ENCODE measurements at regions not wholly inside any gene's neighbourhood (a gene's known extent, or its start where the extent isn't known, plus 50 kb on each side); places are given as distances from the start of the nearest gene placed in this dataset.

DNA sequence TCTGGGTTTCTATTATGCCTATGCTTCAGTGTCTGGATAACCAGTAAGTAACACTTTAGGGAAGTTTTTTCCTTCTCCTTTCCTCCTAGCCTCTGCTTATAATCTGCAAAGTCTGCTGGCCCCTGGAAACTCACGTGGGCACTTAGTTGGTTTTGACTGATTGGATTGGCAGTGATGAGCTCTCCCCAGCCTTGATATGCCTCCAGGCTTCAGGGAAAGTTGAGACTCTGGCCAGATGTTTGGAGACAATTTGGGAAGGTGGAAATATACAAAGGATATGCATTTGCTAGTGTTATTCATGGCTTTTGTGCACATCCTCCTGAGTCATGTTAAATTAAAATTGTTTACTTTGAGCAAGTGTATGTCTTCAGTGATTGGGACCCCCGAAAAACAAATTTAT, 160.2 kb upstream of the IL12B start (continued):
- TF ChIP-seq NFIC (IDR thresholded peaks at IDR 0.05; ENCODE audit: low read depth, low read length) (no peak), BACH1 (IDR thresholded peaks at IDR 0.05; ENCODE audit: borderline replicate concordance) (no peak)

DNA sequence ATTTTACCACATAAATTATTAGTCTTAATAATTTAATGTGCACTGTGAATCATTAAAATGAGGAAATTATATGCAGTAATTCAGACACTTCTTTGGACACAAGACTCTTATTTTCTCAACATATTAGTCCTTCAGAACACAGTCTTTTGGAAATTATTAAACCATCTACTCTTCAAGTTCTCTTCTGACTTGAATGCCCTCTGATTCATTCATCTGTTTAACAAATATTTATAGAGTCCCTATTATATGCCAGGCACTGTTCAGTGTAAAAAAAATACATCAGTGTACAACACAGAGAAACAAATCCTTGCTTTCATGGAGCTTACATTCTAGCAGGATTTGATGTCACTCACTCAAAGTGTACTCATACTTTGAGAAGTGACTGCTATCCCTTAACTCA, 163.4 kb upstream of the IL12B start:
- RAD21 ChIA-PET (ENCODE audit: unreplicated experiment), result no interaction called here
- ATAC-seq, result no peak
- BruUV-seq (replicated peaks), result no TSS peak
- FAIRE-seq, result no peak
- Histone ChIP-seq H3K4me3 (no peak overlapping the region), H3K9ac (ENCODE audit: control insufficient read depth, insufficient read depth, low read length) (no peak overlapping the region), H3K36me3 (ENCODE audit: control insufficient read depth in 2 of 2, insufficient read depth in 2 of 2, low read length in 1 of 2) (no peaks in the 10 kb centered on the region; a peak in 1 of 4 replicates), H3K4me1 (ENCODE audit: control insufficient read depth, insufficient read depth, low read length) (no peaks in the 10 kb centered on the region), H2AFZ (ENCODE audit: control insufficient read depth, low read depth, low read length) (no peak overlapping the region), H4K20me1 (ENCODE audit: control insufficient read depth, insufficient read depth) (no peaks in the 10 kb centered on the region), H3K4me2 (ENCODE audit: control insufficient read depth, insufficient read depth) (no peak overlapping the region), H3K27ac (ENCODE audit: control insufficient read depth, insufficient read depth) (no peak overlapping the region), H3K79me2 (ENCODE audit: control insufficient read depth, insufficient read depth, low read length) (no peaks in the 10 kb centered on the region), H3K27me3 (replicated peaks in 1 of 2; ENCODE audit: control insufficient read depth in 2 of 2, insufficient read depth in 2 of 2, low read length in 1 of 2) (no peaks in the 10 kb centered on the region), H3K9me3 (replicated peaks; ENCODE audit: control insufficient read depth, insufficient read depth, low read length) (no peaks in the 10 kb centered on the region; the same call in 2 of the 3 replicates)
- POLR2A ChIA-PET, result no interaction called here
- intact Hi-C loops (cut with micrococcal nuclease; ENCODE audit: unreplicated experiment) (no loop called here), in situ Hi-C loops (cut with MboI) (no loop called here)
- TF ChIP-seq, protein P1, sequence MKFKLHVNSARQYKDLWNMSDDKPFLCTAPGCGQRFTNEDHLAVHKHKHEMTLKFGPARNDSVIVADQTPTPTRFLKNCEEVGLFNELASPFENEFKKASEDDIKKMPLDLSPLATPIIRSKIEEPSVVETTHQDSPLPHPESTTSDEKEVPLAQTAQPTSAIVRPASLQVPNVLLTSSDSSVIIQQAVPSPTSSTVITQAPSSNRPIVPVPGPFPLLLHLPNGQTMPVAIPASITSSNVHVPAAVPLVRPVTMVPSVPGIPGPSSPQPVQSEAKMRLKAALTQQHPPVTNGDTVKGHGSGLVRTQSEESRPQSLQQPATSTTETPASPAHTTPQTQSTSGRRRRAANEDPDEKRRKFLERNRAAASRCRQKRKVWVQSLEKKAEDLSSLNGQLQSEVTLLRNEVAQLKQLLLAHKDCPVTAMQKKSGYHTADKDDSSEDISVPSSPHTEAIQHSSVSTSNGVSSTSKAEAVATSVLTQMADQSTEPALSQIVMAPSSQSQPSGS (IDR thresholded peaks at IDR 0.05; ENCODE audit: low read length), result no peak
- no peak for TF ChIP-seq EED (IDR thresholded peaks at IDR 0.05; ENCODE audit: low read depth)
- no peak for DNase-seq (ENCODE audit: low read depth, low spot score)
- CTCF ChIA-PET, result no interaction called here
- SMC1A ChIA-PET (ENCODE audit: uncharacterized antibody, unreplicated experiment), result no interaction called here

DNA sequence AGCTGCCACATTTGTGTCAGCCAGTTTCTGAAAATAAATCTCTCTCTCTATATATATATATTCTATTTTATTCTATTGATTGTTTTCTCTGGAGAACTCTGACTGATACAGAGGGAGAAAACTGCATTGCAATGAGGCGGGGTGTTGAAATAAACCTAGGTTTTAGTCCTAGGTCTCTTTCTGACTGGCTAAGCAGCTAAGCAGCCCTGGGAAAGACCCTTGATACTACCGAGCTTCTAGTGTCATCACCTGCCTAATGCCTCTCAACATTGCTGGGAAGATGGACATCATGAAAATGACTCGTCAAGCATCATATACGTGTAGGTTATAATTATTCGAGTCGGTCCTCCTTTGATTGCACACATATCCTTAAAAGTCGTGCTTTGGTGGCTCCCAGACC, 166.5 kb upstream of the IL12B start:
- Histone ChIP-seq H3K4me3 (no peak overlapping the region), H3K27ac (ENCODE audit: control insufficient read depth, insufficient read depth) (no peak overlapping the region), H3K4me1 (ENCODE audit: control insufficient read depth, insufficient read depth, low read length) (no peaks in the 10 kb centered on the region), H4K20me1 (ENCODE audit: control insufficient read depth, insufficient read depth) (no peaks in the 10 kb centered on the region), H2AFZ (ENCODE audit: control insufficient read depth, low read depth, low read length) (no peak overlapping the region), H3K79me2 (ENCODE audit: control insufficient read depth, insufficient read depth, low read length) (no peaks in the 10 kb centered on the region), H3K27me3 (replicated peaks in 1 of 2; ENCODE audit: control insufficient read depth in 2 of 2, insufficient read depth in 2 of 2, low read length in 1 of 2) (no peaks in the 10 kb centered on the region), H3K9me3 (replicated peaks; ENCODE audit: control insufficient read depth, insufficient read depth, low read length) (no peaks in the 10 kb centered on the region; the same call in 2 of the 3 replicates), H3K36me3 (ENCODE audit: control insufficient read depth in 2 of 2, insufficient read depth in 2 of 2, low read length in 1 of 2) (no peaks in the 10 kb centered on the region), H3K9ac (ENCODE audit: control insufficient read depth, insufficient read depth, low read length) (no peak overlapping the region), H3K4me2 (ENCODE audit: control insufficient read depth, insufficient read depth) (no peak overlapping the region)
- in situ Hi-C loops (cut with MboI) (no loop called here), intact Hi-C loops (cut with micrococcal nuclease; ENCODE audit: unreplicated experiment) (no loop called here)
- no peak for FAIRE-seq
- BruUV-seq (replicated peaks), result no TSS peak
- no peak for ATAC-seq
- ChIA-PET SMC1A (ENCODE audit: uncharacterized antibody, unreplicated experiment) (interaction anchor here (0.8 kb wide), 1 partner anchor 419 kb away, joined by 3 read pairs; no protein-coding TSS in a partner anchor), RAD21 (ENCODE audit: unreplicated experiment) (no interaction called here), POLR2A (no interaction called here), CTCF (no interaction called here)
- 34% methylated on average over 7 of the region's 7 CpGs for WGBS (ENCODE audit: insufficient coverage, insufficient replicate concordance, low lambda C conversion rate, missing lambda C conversion rate)
- no peak for DNase-seq (ENCODE audit: low read depth, low spot score)
- TF ChIP-seq MTA2 (IDR thresholded peaks at IDR 0.05; ENCODE audit: low read depth) (no peak), ESRRA (IDR thresholded peaks at IDR 0.05; ENCODE audit: low read length) (no peak), SUZ12 (IDR thresholded peaks at IDR 0.05; ENCODE audit: unreplicated experiment) (no peak), KDM1A (IDR thresholded peaks at IDR 0.05; ENCODE audit: borderline replicate concordance) (no peak), RBBP5 (conservative IDR thresholded peaks at IDR 0.05) (no peak), HDAC6 (IDR thresholded peaks at IDR 0.05; ENCODE audit: unreplicated experiment) (no peak), MEF2B (IDR thresholded peaks at IDR 0.05; ENCODE audit: partially characterized antibody, poor library complexity, severe bottlenecking) (no peak), SP1 (IDR thresholded peaks at IDR 0.05; ENCODE audit: low read depth, low read length) (no peak), BCL11A (IDR thresholded peaks at IDR 0.05; ENCODE audit: low read depth, low read length) (no peak)
- TF ChIP-seq, protein P2, sequence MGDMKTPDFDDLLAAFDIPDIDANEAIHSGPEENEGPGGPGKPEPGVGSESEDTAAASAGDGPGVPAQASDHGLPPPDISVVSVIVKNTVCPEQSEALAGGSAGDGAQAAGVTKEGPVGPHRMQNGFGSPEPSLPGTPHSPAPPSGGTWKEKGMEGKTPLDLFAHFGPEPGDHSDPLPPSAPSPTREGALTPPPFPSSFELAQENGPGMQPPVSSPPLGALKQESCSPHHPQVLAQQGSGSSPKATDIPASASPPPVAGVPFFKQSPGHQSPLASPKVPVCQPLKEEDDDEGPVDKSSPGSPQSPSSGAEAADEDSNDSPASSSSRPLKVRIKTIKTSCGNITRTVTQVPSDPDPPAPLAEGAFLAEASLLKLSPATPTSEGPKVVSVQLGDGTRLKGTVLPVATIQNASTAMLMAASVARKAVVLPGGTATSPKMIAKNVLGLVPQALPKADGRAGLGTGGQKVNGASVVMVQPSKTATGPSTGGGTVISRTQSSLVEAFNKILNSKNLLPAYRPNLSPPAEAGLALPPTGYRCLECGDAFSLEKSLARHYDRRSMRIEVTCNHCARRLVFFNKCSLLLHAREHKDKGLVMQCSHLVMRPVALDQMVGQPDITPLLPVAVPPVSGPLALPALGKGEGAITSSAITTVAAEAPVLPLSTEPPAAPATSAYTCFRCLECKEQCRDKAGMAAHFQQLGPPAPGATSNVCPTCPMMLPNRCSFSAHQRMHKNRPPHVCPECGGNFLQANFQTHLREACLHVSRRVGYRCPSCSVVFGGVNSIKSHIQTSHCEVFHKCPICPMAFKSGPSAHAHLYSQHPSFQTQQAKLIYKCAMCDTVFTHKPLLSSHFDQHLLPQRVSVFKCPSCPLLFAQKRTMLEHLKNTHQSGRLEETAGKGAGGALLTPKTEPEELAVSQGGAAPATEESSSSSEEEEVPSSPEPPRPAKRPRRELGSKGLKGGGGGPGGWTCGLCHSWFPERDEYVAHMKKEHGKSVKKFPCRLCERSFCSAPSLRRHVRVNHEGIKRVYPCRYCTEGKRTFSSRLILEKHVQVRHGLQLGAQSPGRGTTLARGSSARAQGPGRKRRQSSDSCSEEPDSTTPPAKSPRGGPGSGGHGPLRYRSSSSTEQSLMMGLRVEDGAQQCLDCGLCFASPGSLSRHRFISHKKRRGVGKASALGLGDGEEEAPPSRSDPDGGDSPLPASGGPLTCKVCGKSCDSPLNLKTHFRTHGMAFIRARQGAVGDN (IDR thresholded peaks at IDR 0.05), result no peak

All from GM12878 (cell line).